Neuronal stem cell (in vitro differentiated cells): ENCODE measurements at regions not wholly inside any gene's neighbourhood (a gene's known extent, or its start where the extent isn't known, plus 50 kb on each side); places are given as distances from the start of the nearest gene placed in this dataset.

Experiments used
- DNase-seq: peaks from one replicate; pipeline ENCODE4 v3.0.0-alpha.2; 2013; ENCODE audit warnings: low spot score
- H2AFZ ChIP-seq: one replicate; pipeline ENCODE4 v1.6.1; 2013; ENCODE audit warnings: mild to moderate bottlenecking, low read length, inconsistent platforms
- H2AK5ac ChIP-seq: 2 replicates; pipeline ENCODE4 v1.6.1; 2013; ENCODE audit warnings: low read depth, mild to moderate bottlenecking, inconsistent platforms, low read length, moderate library complexity, mixed read lengths
- H2BK120ac ChIP-seq: 2 replicates; pipeline ENCODE4 v1.6.1; 2013; ENCODE audit warnings: low read depth, mild to moderate bottlenecking, inconsistent platforms, low read length, moderate library complexity, mixed read lengths
- H2BK12ac ChIP-seq: one replicate; pipeline ENCODE4 v1.6.1; 2013; ENCODE audit warnings: low read length, inconsistent platforms
- H2BK15ac ChIP-seq: 2 replicates; pipeline ENCODE4 v1.6.1; 2013; ENCODE audit warnings: mild to moderate bottlenecking, low read length, inconsistent platforms, mixed read lengths
- H2BK5ac ChIP-seq: one replicate; pipeline ENCODE4 v1.6.1; 2013; ENCODE audit warnings: inconsistent platforms, mild to moderate bottlenecking, low read length, moderate library complexity
- H3K14ac ChIP-seq: one replicate; pipeline ENCODE4 v1.6.1; 2013; ENCODE audit warnings: low read length, inconsistent platforms
- H3K18ac ChIP-seq: 2 replicates; pipeline ENCODE4 v1.6.1; 2013; ENCODE audit warnings: low read length, inconsistent platforms
- H3K23ac ChIP-seq: 2 replicates; pipeline ENCODE4 v1.6.1; 2013; ENCODE audit warnings: low read depth, mild to moderate bottlenecking, mixed read lengths, low read length, inconsistent platforms; ENCODE audit not compliant: poor library complexity
- H3K27ac ChIP-seq: replicated peaks from 3 replicates; pipeline ENCODE4 v1.5.1; 2013; ENCODE audit warnings: low read length, inconsistent platforms
- H3K27me3 ChIP-seq, 3 experiments: 2 replicates each; pipeline ENCODE4 v1.6.1; 2013; ENCODE audit warnings: low read length in 3 of 3, mild to moderate bottlenecking in 2 of 3, inconsistent platforms in 1 of 3, low read depth in 1 of 3, mixed read lengths in 1 of 3, moderate library complexity in 1 of 3; ENCODE audit not compliant: control insufficient read depth in 3 of 3, insufficient read depth in 3 of 3
- H3K36me3 ChIP-seq, 2 donors: replicated peaks in 1 of 2; 2 replicates each; pipeline ENCODE4 v1.6.1; 2013; ENCODE audit warnings: low read length in 2 of 2; ENCODE audit not compliant: control insufficient read depth in 2 of 2, insufficient read depth in 2 of 2
- H3K4ac ChIP-seq: 2 replicates; pipeline ENCODE4 v1.6.1; 2013; ENCODE audit warnings: inconsistent platforms, mild to moderate bottlenecking, low read length, moderate library complexity
- H3K4me1 ChIP-seq, 2 donors: 1 replicate in 1 of 2; 2 replicates in 1 of 2; pipeline ENCODE4 v1.6.1; 2013; ENCODE audit warnings: low read length in 2 of 2, low read depth in 1 of 2; ENCODE audit not compliant: control insufficient read depth in 2 of 2, insufficient read depth in 1 of 2
- H3K4me2 ChIP-seq: one replicate; pipeline ENCODE4 v1.6.1; 2013; ENCODE audit warnings: mild to moderate bottlenecking, low read length, inconsistent platforms; ENCODE audit not compliant: insufficient read depth, poor library complexity, severe bottlenecking
- H3K4me3 ChIP-seq, 2 donors: 2 replicates each; pipeline ENCODE4 v1.5.1; 2013; ENCODE audit warnings: low read length in 2 of 2, mild to moderate bottlenecking in 2 of 2, inconsistent platforms in 1 of 2, moderate library complexity in 1 of 2
- H3K79me1 ChIP-seq: one replicate; pipeline ENCODE4 v1.6.1; 2013; ENCODE audit warnings: low read depth, mild to moderate bottlenecking, inconsistent platforms, low read length, moderate library complexity
- H3K9ac ChIP-seq: one replicate; pipeline ENCODE4 v1.6.1; 2013; ENCODE audit warnings: mild to moderate bottlenecking, low read depth, low read length, inconsistent platforms; ENCODE audit not compliant: poor library complexity
- H3K9me3 ChIP-seq, 2 donors: replicated peaks in 1 of 2; 2 replicates each; pipeline versions ENCODE3 to v1.6.1; 2013; ENCODE audit warnings: low read length in 2 of 2, mild to moderate bottlenecking in 2 of 2, inconsistent platforms in 1 of 2, low read depth in 1 of 2, mixed read lengths in 1 of 2, moderate library complexity in 1 of 2; ENCODE audit not compliant: control insufficient read depth in 2 of 2, insufficient read depth in 1 of 2
- H4K8ac ChIP-seq: one replicate; pipeline ENCODE4 v1.6.1; 2013; ENCODE audit warnings: low read depth, mild to moderate bottlenecking, inconsistent platforms, low read length, moderate library complexity
- H4K91ac ChIP-seq: one replicate; pipeline ENCODE4 v1.6.1; 2013; ENCODE audit warnings: low read length, low read depth, mild to moderate bottlenecking, inconsistent platforms; ENCODE audit not compliant: poor library complexity
- WGBS, 2 donors: extraction: QIAGEN DNeasy Blood & Tissue Kit; methylation state at CpG; one replicate each; pipeline ENCODE4 v1.1.7; 2013; ENCODE audit warnings: missing lambda C conversion rate in 2 of 2, mixed read lengths in 1 of 2; ENCODE audit not compliant: insufficient read length in 2 of 2, insufficient replicate concordance in 1 of 2; ENCODE audit errors: extremely low coverage in 2 of 2; 5-methylcytosine and 5-hydroxymethylcytosine counted together

DNA sequence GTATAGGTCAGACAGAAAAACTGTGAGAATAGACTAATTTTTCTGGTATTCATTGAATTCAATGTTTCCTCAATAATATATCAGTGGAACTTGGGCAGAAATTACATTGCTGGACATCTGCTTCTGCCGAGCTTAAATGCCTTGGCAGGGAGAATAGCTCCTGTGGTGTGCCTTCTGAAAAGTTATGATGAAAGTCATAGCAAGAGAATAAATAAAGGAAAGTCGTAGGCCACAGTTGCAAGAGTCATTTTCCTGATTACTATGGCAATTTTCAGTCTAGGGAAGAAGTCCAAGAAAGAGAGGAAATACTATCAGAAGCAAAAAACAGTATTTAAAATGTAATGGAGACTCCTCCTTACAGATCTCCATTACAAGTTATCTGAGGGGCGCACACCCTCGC, 1596.1 kb upstream of the WWC1 start:
- Histone ChIP-seq H2AFZ (no peak overlapping the region), H3K4me2 (no peak overlapping the region), H3K36me3 (no peaks in the 10 kb centered on the region), H4K8ac (no peak overlapping the region), H2BK15ac (no peak overlapping the region), H3K27ac (no peak overlapping the region), H3K9ac (no peak overlapping the region), H2BK120ac (no peak overlapping the region), H3K79me1 (no peaks in the 10 kb centered on the region), H3K4me1 (peaks cover 10 to 17% of the 10 kb centered on the region in 2 donors), H4K91ac (no peak overlapping the region), H3K4ac (no peak overlapping the region), H2BK5ac (no peak overlapping the region), H2BK12ac (no peak overlapping the region), H3K27me3 (no peaks in the 10 kb centered on the region), H3K9me3 (no peaks in the 10 kb centered on the region), H3K14ac (no peak overlapping the region), H3K18ac (no peak overlapping the region), H3K23ac (no peak overlapping the region), H3K4me3 (no peak overlapping the region), H2AK5ac (no peak overlapping the region)
- DNase-seq: no peak
- no CpG with 5 or more reads among the region's 4 CpGs for WGBS, 2 donors

DNA sequence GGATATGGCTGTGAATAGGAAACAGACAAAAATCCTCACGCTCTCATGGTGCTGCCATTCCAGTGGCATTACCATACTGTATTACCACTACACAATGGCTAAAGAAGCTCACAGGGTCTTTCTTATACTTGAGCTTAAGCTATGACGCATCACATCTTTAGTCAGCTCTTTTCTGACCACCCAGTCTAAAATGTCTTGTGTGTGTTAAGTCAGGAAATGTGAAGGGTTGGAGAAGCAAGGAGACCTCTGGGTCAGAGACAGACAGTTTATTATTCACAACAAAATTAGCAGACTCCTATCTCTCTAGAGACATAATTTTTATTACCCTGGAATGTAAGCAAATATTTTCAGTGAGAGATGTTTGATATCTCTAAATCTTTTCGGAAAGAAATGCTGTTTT, 1583.2 kb upstream of the WWC1 start:
- H3K23ac ChIP-seq: no peak overlapping the region
- H3K4me3 ChIP-seq: no peak overlapping the region
- H2AFZ ChIP-seq: no peak overlapping the region
- H2BK5ac ChIP-seq: no peak overlapping the region
- WGBS, 2 donors: no CpG with 5 or more reads among the region's 3 CpGs
- no peak overlapping the region for H2AK5ac ChIP-seq
- no peak overlapping the region for H3K9ac ChIP-seq
- no peak overlapping the region for H4K8ac ChIP-seq
- H3K4me1 ChIP-seq: peaks cover 4 to 6% of the 10 kb centered on the region in 2 donors
- no peaks in the 10 kb centered on the region for H3K9me3 ChIP-seq
- no peak overlapping the region for H3K27ac ChIP-seq
- no peaks in the 10 kb centered on the region for H3K27me3 ChIP-seq
- no peak overlapping the region for H4K91ac ChIP-seq
- no peak overlapping the region for H3K4me2 ChIP-seq
- H3K4ac ChIP-seq: no peak overlapping the region
- no peak overlapping the region for H2BK15ac ChIP-seq
- H2BK120ac ChIP-seq: no peak overlapping the region
- H3K14ac ChIP-seq: no peak overlapping the region
- H3K18ac ChIP-seq: no peak overlapping the region
- no peak for DNase-seq
- no peaks in the 10 kb centered on the region for H3K79me1 ChIP-seq
- no peaks in the 10 kb centered on the region for H3K36me3 ChIP-seq
- H2BK12ac ChIP-seq: no peak overlapping the region

DNA sequence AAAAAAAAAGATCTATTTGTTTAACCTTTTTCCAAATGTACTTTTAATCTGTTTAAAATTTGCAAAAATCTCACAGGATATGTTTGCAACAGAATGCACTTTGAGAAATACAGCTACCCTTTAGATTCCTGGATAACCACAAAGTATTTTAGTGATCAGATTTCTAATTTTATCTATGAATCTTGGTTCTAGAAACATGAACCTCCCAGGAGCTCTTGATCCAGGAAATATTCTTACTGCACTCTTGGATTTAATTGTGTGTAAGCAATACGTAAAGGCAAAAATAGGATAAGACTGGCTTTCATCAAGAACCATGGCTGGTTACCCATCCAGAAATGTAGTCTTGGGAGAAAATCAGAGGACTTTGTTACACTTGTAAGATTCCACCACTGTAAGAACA, 1581.8 kb upstream of the WWC1 start:
- no peak overlapping the region for H3K23ac ChIP-seq
- H3K79me1 ChIP-seq: no peaks in the 10 kb centered on the region
- H2AFZ ChIP-seq: peak overlapping the region; percentile 12
- H2BK5ac ChIP-seq: no peak overlapping the region
- no peak overlapping the region for H2BK15ac ChIP-seq
- no peak for DNase-seq
- H2BK12ac ChIP-seq: no peak overlapping the region
- H4K91ac ChIP-seq: no peak overlapping the region
- no peak overlapping the region for H2AK5ac ChIP-seq
- H3K18ac ChIP-seq: no peak overlapping the region
- no peak overlapping the region for H3K9ac ChIP-seq
- H3K4me3 ChIP-seq: no peak overlapping the region
- H3K4me2 ChIP-seq: no peak overlapping the region
- no peak overlapping the region for H2BK120ac ChIP-seq
- H3K4ac ChIP-seq: no peak overlapping the region
- no CpG with 5 or more reads among the region's 1 CpG for WGBS, 2 donors
- H3K27me3 ChIP-seq: peaks cover 0 to 3% (median 0%) of the 10 kb centered on the region in 3 experiments
- no peak overlapping the region for H3K14ac ChIP-seq
- no peaks in the 10 kb centered on the region for H3K36me3 ChIP-seq
- peaks cover 0 to 6% of the 10 kb centered on the region in 2 donors for H3K9me3 ChIP-seq
- peaks cover 6 to 7% of the 10 kb centered on the region in 2 donors for H3K4me1 ChIP-seq
- H3K27ac ChIP-seq: no peak overlapping the region
- no peak overlapping the region for H4K8ac ChIP-seq

DNA sequence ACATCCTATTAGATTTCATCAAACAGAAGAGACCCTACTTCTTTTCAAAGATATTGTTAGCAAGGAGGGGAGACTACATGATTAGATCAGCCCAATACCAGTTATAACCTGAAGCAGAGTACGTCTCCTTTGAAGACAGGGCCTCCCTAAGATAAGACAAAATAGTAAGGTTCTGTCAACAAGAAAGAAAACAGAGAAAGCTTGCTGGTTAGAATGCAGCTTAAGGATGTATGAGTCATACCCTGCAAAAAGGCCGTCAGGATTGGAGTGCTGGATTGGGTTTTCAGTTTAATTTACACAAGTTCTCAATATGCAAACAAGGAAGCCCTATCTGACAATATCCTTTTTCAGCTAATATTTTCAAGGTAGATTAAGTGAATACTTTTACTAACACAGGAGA, 1581.2 kb upstream of the WWC1 start:
- no peak overlapping the region for H2BK15ac ChIP-seq
- peaks cover 0 to 6% of the 10 kb centered on the region in 2 donors for H3K9me3 ChIP-seq
- no peak overlapping the region for H3K18ac ChIP-seq
- H3K23ac ChIP-seq: no peak overlapping the region
- H3K4ac ChIP-seq: no peak overlapping the region
- no peak overlapping the region for H3K27ac ChIP-seq
- H2BK12ac ChIP-seq: no peak overlapping the region
- no peak overlapping the region for H3K4me3 ChIP-seq
- H4K91ac ChIP-seq: no peak overlapping the region
- H3K9ac ChIP-seq: no peak overlapping the region
- no peaks in the 10 kb centered on the region for H3K36me3 ChIP-seq
- H2AK5ac ChIP-seq: no peak overlapping the region
- peak overlapping the region; percentile 12 for H2AFZ ChIP-seq
- WGBS, 2 donors: no CpG with 5 or more reads among the region's 2 CpGs
- H3K79me1 ChIP-seq: no peaks in the 10 kb centered on the region
- no peak overlapping the region for H2BK120ac ChIP-seq
- no peak overlapping the region for H4K8ac ChIP-seq
- H3K14ac ChIP-seq: no peak overlapping the region
- H3K27me3 ChIP-seq: peaks cover 0 to 3% (median 0%) of the 10 kb centered on the region in 3 experiments
- peaks cover 6 to 7% of the 10 kb centered on the region in 2 donors for H3K4me1 ChIP-seq
- H3K4me2 ChIP-seq: no peak overlapping the region
- no peak for DNase-seq
- no peak overlapping the region for H2BK5ac ChIP-seq
